ENCODE measurements at regions not wholly inside any gene's neighbourhood (a gene's known extent, or its start where the extent isn't known, plus 50 kb on each side); places are given as distances from the start of the nearest gene placed in this dataset.

DNA sequence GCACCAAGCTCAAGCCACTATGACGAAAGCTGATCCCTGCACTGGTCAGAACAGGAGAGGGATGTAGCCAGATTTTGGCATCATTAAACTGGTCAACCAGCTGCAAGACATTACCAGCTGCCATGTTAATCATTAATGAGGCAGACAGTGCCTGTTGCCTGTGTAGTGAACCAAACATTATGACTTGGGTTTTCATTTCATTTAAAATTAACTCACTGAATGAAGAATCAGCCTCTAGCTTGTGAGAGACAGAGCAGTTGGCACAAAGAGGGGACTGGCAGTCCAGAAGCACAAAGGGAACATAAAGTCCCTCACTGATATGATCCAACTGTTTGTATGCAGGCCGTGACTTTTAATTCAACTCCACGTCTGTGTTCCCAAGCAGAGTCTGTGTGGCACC is 318.9 kb downstream of the SEC16B start:
- intact Hi-C loops (cut with micrococcal nuclease) = no loop called here
- H3K9me3 Mint-ChIP-seq = peaks cover 3% of the 10 kb centered on the region
- no peak for ATAC-seq (ENCODE audit: low read depth)
- no peaks in the 10 kb centered on the region for H3K27me3 Mint-ChIP-seq
- no peaks in the 10 kb centered on the region for H3K4me1 Mint-ChIP-seq
- H3K27ac Mint-ChIP-seq = no peak overlapping the region
- ChIA-PET POLR2A (no interaction called here), CTCF (no interaction called here)
- H3K4me3 Mint-ChIP-seq = no peak overlapping the region
- TF ChIP-seq, protein P1, sequence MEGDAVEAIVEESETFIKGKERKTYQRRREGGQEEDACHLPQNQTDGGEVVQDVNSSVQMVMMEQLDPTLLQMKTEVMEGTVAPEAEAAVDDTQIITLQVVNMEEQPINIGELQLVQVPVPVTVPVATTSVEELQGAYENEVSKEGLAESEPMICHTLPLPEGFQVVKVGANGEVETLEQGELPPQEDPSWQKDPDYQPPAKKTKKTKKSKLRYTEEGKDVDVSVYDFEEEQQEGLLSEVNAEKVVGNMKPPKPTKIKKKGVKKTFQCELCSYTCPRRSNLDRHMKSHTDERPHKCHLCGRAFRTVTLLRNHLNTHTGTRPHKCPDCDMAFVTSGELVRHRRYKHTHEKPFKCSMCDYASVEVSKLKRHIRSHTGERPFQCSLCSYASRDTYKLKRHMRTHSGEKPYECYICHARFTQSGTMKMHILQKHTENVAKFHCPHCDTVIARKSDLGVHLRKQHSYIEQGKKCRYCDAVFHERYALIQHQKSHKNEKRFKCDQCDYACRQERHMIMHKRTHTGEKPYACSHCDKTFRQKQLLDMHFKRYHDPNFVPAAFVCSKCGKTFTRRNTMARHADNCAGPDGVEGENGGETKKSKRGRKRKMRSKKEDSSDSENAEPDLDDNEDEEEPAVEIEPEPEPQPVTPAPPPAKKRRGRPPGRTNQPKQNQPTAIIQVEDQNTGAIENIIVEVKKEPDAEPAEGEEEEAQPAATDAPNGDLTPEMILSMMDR (IDR thresholded peaks at IDR 0.05) = no peak
- H3K36me3 Mint-ChIP-seq (ENCODE audit: low read depth) = no peaks in the 10 kb centered on the region
- no peak for DNase-seq

DNA sequence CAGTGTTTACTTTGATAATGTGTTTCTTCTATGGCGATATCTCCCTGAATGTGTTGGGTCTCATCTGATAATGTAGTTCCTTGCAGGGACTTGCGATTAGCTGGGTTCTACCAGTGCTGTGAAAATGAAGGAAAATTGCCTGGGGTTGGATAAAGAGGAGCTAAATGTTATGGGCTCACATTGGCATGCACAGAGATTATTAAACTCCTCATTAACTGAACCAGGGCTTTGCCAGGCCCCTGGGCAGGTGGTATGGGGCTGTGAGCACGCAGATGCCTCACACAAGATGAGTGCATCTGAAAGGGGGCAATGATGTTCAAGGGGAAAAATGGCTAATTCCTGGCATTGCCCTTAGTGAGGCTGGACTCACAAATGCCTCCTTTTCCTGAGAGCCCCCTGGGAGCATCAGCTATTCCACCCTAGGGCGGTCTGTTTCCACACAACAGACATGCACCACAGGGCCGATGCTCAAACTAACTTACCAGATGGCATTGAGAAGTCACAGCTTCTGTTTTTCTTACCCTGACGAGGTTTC is 321.1 kb downstream of the SEC16B start:
- DNase-seq (no peak), ATAC-seq (ENCODE audit: low read depth) (no peak)
- Mint-ChIP-seq H3K4me3 (no peak overlapping the region), H3K27ac (no peak overlapping the region), H3K4me1 (no peaks in the 10 kb centered on the region), H3K9me3 (peaks cover 3% of the 10 kb centered on the region), H3K27me3 (no peaks in the 10 kb centered on the region), H3K36me3 (ENCODE audit: low read depth) (no peaks in the 10 kb centered on the region)
- intact Hi-C loops (cut with micrococcal nuclease) = no loop called here
- ChIA-PET CTCF (no interaction called here), POLR2A (no interaction called here)
- TF ChIP-seq, protein P1 (IDR thresholded peaks at IDR 0.05) = no peak

DNA sequence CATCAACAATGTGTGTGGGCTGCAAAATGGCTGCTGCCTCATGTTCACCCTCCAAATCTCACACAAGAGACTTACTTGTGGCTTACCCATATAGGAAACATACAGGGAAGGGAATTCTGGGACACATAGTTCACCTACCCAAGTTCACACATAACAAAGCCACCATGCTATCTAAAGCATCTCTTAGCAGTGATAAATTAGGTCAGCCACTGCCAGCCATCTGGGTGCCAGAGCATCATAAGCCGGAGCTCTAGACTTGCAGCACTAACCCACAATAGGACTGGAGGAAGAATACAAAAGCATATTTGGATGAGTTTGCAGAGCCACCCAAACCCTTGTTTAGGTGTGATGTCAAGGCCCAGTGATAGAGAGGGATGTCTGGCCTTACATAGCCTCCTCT is 321.7 kb downstream of the SEC16B start:
- Mint-ChIP-seq H3K9me3 (no peaks in the 10 kb centered on the region), H3K4me3 (no peak overlapping the region), H3K4me1 (no peaks in the 10 kb centered on the region), H3K27me3 (no peaks in the 10 kb centered on the region), H3K27ac (no peak overlapping the region), H3K36me3 (ENCODE audit: low read depth) (no peaks in the 10 kb centered on the region)
- intact Hi-C loops (cut with micrococcal nuclease) = no loop called here
- DNase-seq = no peak
- ChIA-PET POLR2A (no interaction called here), CTCF (no interaction called here)
- TF ChIP-seq, protein P1 (IDR thresholded peaks at IDR 0.05) = no peak
- ATAC-seq (ENCODE audit: low read depth) = no peak

DNA sequence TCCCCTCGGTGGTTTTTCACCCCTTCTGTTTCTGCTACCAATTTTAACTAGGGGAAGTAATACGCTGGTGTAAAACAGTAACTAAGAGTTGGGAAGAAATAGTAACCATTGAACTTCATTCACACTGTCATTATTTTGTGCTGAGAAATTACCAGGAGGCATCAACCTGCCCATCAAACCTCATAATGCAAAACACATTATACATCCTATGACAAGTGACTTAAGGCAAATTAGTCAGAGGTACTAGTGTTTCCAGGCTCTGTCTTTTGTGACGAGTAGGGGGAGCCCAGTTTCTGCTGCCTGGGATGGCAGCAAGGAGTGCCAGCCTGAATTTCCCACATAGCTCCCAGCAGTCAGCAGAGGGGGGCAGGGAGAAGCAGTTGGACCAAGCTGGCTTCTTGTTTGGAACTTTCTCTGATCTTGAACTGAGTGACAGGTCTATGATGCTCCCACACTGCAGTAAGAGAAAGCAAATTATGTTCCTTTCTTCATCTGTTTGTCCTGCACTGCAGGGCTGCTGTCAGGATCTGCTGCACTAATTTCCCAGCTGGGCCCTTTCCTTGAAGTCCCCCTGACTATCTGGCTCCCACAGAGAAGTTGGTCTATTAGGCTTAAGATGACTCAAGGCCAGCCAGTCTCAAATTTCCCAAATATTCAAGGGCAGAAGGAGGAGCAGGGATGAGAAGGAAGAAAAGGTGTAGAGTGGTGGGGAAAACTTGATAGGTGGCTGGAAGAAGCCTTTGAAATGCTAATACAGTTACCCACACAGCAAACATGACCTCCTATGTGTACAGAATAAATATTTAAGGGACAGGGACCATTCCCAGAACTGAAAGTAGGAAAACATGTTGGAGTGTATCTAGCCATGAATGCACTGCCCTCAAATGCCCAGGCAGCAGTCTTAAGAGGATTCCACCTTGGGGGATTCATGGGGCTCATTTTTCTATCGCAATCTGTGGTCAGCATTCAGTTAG is 322.8 kb downstream of the SEC16B start:
- H3K4me1 Mint-ChIP-seq = no peaks in the 10 kb centered on the region

More for the DNA sequence above, 322.8 kb downstream of the SEC16B start:
- POLR2A ChIA-PET = no interaction called here
- CTCF ChIA-PET = no interaction called here
- intact Hi-C loops (cut with micrococcal nuclease) = no loop called here
- DNase-seq = no peak
- TF ChIP-seq, protein P1 (IDR thresholded peaks at IDR 0.05) = no peak
- ATAC-seq (ENCODE audit: low read depth) = no peak
- Mint-ChIP-seq H3K27me3 (no peaks in the 10 kb centered on the region), H3K4me3 (no peak overlapping the region), H3K9me3 (no peaks in the 10 kb centered on the region), H3K27ac (no peak overlapping the region), H3K36me3 (ENCODE audit: low read depth) (no peaks in the 10 kb centered on the region)
